ENCODE measurements at regions not wholly inside any gene's neighbourhood (a gene's known extent, or its start where the extent isn't known, plus 50 kb on each side); places are given as distances from the start of the nearest gene placed in this dataset.

DNA sequence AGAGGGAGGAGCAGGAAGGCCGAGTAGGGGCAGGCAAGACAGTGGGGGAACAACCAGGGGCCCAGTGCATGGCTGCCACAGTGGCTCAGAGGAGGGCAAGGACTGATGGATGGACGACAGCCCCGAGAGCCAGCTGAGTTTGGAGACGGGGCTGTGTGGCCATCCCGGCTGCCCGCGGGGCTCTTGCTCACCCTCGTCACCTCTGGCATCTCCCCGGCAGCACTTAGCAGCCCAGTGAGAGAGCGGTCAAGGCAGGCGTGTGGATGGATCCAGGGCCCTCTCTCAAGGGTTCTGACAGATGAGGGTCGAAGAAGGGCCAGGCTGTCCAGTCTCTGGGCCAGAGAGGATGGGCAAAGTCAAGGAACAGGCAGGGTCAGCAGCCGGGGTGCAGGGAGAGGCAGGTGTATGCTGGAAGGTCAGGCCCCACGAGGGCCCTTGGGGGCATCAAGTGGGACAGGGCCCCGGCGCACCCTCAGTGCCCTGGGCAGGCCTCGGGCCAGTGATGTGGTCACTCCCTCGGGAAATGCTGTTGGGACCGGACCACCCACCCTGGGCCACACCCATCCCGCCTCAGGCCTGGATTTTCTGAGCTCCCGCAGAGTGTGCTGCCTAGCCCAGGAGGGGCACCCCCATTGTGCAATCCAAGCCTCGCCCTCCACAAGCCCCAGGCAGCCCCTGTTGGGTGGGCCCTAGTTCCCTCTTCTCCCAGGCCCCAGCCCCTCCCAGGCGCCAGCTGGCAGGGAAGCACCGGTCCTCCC lies 56.4 kb upstream of the TPM4 start:
- DNase-seq: no peak
- in situ Hi-C loops (cut with HindIII; ENCODE audit: low pct_ligation_motif_present, low pct_unique_long_range_greater_than_20kb, low sequenced_read_pairs): no loop called here

DNA sequence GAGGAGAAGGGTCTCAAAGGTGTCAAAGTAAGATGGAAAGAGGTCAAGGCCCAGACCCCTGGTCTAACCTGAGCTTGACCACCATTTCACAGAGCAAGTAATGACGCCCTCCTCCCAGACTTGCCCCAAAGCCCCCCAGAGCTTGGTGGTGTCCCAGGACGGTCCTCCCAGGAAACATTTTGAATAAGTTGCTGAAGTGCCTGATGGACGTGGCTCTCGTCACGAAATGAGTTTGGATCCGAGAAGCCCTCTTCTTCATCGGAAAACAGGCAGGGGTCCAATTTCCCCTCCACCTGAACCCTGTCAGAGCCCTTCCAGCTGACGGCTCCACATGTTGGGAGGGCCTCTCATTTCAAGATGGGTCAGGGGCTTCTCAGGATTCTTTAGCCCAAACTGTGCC lies 54.5 kb upstream of the TPM4 start:
- in situ Hi-C loops (cut with HindIII; ENCODE audit: low pct_ligation_motif_present, low pct_unique_long_range_greater_than_20kb, low sequenced_read_pairs): no loop called here
- no peak for DNase-seq

DNA sequence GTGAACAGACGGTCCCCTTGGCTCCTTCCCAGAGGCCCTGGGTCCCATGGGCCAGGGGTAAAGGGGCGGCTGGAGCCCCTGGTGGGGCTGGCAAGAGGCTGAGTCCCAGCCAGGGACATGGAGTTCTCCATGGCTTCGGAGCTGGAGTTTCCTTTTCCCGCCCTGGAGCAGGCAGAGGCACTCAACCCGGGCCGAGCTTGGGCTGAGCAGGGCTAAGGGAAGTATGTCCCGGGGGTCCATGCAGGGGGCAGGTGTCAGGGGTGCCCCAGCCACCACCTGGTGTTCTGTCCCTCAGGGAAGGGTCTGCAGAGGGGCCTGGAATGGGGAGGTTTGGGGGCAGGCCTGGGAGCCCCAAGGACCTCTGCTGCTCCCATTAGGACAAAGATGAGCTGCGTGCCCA lies 54.0 kb upstream of the TPM4 start:
- no peak for DNase-seq
- in situ Hi-C loops (cut with HindIII; ENCODE audit: low pct_ligation_motif_present, low pct_unique_long_range_greater_than_20kb, low sequenced_read_pairs): no loop called here

DNA sequence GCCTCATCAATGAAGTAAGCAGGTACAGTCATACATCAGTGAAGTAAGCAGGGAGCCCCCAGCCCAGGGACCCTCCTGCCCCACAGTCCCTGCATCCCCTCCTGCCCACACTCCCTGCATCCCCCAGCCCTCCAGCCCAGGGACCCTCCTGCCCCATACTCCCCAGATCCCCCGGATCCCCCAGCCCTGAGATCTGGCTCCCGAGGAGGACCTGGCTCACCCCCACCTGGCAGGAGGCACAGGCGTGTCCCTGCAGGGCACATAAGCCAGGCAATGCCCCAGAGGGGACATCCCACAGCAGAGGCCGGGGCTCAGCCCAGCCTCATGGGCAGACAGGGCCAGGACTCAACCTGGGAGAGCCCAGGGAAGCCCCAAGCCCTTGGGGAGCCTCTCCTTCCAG lies 53.6 kb upstream of the TPM4 start:
- no peak for DNase-seq
- in situ Hi-C loops (cut with HindIII; ENCODE audit: low pct_ligation_motif_present, low pct_unique_long_range_greater_than_20kb, low sequenced_read_pairs): no loop called here

DNA sequence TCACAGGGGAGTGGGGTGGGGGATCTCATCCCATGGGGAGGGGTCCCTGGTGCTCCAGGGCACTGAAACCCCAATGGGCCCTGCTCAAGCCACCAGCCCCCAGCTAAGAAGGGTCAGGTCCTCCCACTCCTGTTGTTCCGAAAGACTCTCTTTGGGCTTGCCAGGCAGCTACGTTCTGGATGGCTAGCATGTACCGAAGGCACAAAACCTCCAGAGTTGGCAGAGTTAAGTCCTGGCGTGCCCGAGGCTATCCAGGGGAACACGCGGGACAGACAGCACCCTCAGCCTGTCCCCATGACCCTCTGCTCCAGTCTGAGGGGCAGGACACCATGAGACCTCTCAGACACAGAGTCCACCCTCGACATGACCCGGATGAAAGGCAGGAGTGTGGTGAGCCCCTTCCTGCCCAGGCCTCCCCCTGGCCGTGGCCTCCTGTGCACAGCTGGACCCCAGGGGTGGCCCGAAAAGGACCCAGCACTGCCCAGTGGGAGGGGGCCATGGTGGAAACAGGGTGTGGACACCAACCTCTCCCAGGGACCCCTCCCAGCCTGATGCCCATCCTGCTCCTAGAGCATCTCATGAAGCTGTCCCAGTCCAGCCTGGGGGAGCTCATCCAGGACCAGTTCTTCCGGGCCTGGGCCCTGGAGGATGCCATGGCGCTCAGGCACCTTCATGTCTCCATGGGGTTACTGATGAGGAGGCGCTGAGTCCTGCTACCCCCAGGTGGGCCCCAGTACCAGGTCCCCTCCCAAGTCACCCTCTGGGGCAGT lies 53.0 kb upstream of the TPM4 start:
- in situ Hi-C loops (cut with HindIII; ENCODE audit: low pct_ligation_motif_present, low pct_unique_long_range_greater_than_20kb, low sequenced_read_pairs): no loop called here
- no peak for DNase-seq

DNA sequence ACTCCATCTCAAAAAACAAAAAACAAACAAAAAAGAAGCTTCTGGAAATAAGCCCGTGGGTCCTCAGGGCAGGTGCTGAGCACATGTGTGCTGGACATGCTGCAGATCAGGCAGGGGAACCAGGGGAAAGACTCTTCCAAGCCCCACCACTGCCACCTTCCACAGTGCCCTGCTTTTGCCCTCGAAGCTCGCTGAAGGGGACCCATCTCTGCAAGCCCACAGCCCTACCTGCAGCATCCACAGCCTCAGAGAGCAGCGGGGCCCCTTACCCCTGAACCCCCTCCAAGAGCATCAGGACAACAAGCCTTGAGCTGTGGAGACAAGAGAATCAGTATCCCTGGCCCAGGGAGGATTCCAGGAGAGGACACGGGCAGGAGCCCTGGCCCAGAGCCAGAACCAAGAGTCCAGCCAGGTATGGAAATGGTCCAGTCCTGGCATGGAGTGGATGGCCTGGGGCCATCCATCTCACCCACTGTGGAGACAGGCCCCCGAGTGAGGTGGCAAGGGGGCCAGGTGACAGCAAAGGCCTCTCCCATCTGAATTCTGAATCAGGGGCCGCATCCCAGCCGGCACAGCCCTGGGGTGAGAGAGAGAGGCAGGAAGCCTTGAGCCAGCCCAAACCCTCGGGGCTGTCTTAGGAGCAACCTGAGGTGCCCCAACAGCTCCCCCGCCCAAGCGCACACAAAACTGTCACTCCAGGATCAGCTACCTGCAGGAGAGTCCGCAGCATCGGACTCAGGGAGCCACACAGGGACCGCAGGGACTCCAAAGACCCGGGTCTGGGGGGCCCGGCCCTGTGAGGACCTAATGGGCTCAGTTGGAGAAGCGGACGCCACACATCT lies 51.8 kb upstream of the TPM4 start:
- in situ Hi-C loops (cut with HindIII; ENCODE audit: low pct_ligation_motif_present, low pct_unique_long_range_greater_than_20kb, low sequenced_read_pairs): no loop called here

DNA sequence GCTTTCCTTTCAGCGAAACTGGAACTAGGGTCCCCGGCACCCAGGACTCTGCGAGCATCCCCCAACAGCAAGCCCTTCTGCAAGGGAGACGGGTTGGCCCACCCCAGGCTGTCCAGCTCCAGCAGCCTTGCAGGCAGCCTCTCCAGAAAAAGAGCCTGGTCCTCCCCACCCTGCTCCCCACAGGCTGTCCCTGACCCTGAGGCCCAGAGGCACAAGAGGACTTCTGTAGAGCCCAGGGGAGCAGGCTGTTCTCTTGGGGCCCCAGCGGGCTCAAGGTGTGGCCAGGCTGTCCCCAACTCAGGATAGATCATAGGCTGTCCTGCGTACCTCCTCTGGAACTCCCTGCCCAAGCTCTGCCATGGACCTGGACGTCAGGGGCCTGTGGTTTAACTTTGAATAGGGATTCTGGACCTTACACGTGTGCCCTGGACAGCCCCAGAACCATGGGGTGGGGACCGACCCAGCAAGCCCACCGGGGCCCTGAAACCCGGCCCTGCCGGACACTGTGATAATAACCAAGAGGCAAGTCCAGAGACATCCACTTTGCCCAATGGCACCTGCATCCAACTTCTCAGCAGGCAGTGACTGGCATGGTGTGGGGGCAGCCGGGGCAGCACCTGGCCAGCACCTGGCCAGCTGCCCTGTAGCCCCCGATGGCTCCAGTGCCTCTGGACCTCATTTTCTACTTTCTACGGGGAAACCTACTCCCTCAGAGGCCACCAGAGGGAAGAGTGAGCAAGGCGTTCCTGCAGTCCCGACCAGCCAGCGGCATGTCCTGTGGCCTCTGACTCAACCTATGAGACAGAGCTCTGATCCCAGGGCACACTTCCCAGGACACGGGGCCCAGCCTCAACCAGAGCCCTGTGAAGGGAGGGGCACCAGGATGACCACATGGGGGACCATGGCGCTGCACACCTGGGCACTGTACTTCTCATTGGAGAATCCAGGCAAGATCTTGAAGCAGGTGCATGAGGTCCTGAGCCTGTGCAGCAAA lies 50.9 kb upstream of the TPM4 start:
- in situ Hi-C loops (cut with HindIII; ENCODE audit: low pct_ligation_motif_present, low pct_unique_long_range_greater_than_20kb, low sequenced_read_pairs): no loop called here
- peak; percentile 68 for DNase-seq

More for the DNA sequence above, 51.8 kb upstream of the TPM4 start:
- DNase-seq: no peak

DNA sequence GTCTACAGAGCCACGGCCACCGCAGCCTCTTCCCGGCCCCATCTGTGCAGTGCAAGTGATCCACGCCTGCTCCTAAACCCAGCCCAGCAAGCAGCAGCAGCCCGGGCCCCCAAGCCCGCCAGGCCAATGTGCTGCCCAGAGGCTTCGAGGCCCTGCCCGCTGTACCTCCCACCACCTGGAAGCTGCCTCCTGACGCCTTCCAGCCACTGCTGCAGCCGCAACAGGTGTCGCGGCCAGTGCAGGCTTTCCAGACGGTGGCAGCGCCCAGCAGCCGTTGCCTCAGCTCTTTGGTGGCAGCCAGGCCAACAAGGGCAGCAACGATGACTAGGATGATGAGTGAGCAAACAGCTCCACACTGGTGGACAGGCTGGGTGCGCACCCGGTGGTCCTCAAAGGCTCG lies 50.2 kb upstream of the TPM4 start:
- DNase-seq: no peak
- in situ Hi-C loops (cut with HindIII; ENCODE audit: low pct_ligation_motif_present, low pct_unique_long_range_greater_than_20kb, low sequenced_read_pairs): no loop called here

All from ACHN (cell line).